Hepatocyte (in vitro differentiated cells): ENCODE measurements at regions not wholly inside any gene's neighbourhood (a gene's known extent, or its start where the extent isn't known, plus 50 kb on each side); places are given as distances from the start of the nearest gene placed in this dataset.

ENCODE experiments used
- DNase-seq: peaks from one replicate; pipeline ENCODE4 v3.0.0-alpha.2; 2016; ENCODE audit warnings: low spot score
- H2AFZ ChIP-seq: fragments of 200-600 bp; sonication (generic); 2 replicates; pipeline ENCODE4 v1.6.0; 2016; ENCODE audit warnings: antibody characterized with exemption, mild to moderate bottlenecking
- H3K27ac ChIP-seq: fragments of 200-600 bp; sonication (generic); 2 replicates; pipeline ENCODE4 v1.5.1; 2016; ENCODE audit warnings: mild to moderate bottlenecking
- H3K27me3 ChIP-seq: fragments of 200-600 bp; sonication (generic); 2 replicates; pipeline ENCODE4 v1.6.1; 2016
- H3K36me3 ChIP-seq: fragments of 200-600 bp; sonication (generic); replicated peaks from 2 replicates; pipeline ENCODE4 v1.5.1; 2016; ENCODE audit warnings: low read depth; ENCODE audit not compliant: insufficient read depth
- H3K4me1 ChIP-seq: fragments of 200-600 bp; sonication (generic); 2 replicates; pipeline ENCODE4 v1.5.1; 2016; ENCODE audit warnings: mild to moderate bottlenecking, moderate library complexity; ENCODE audit not compliant: insufficient read depth
- H3K4me2 ChIP-seq: fragments of 200-600 bp; sonication (generic); 2 replicates; pipeline ENCODE4 v1.6.0; 2016
- H3K4me3 ChIP-seq: fragments of 200-600 bp; sonication (generic); 2 replicates; pipeline ENCODE4 v1.5.1; 2016; ENCODE audit warnings: mild to moderate bottlenecking
- H3K79me2 ChIP-seq: fragments of 200-600 bp; sonication (generic); 2 replicates; pipeline ENCODE4 v1.6.0; 2017; ENCODE audit warnings: mild to moderate bottlenecking
- H3K9me2 ChIP-seq: fragments of 200-600 bp; sonication (generic); replicated peaks from 2 replicates; pipeline ENCODE4 v1.6.0; 2017; ENCODE audit warnings: mild to moderate bottlenecking; ENCODE audit not compliant: insufficient read depth
- H3K9me3 ChIP-seq: fragments of 200-600 bp; sonication (generic); 2 replicates; pipeline ENCODE4 v1.5.1; 2016; ENCODE audit warnings: low read depth, mild to moderate bottlenecking
- H4K20me1 ChIP-seq: fragments of 200-600 bp; sonication (generic); 2 replicates; pipeline ENCODE4 v1.6.0; 2016; ENCODE audit warnings: mild to moderate bottlenecking; ENCODE audit not compliant: insufficient read depth, poor library complexity, severe bottlenecking
- EZH2 ChIP-seq: fragments of 200-600 bp; sonication (generic); IDR thresholded peaks from 2 replicates; pipeline ENCODE4 v1.6.1; 2016; ENCODE audit warnings: antibody characterized with exemption, mild to moderate bottlenecking, borderline replicate concordance
- EZH2phosphoT487 ChIP-seq: fragments of 200-600 bp; sonication (generic); IDR thresholded peaks from one replicate; pipeline ENCODE4 v1.6.1; 2018; ENCODE audit warnings: antibody characterized with exemption, mild to moderate bottlenecking, low read depth, moderate library complexity; ENCODE audit not compliant: unreplicated experiment, severe bottlenecking
- WGBS: methylation state at CpG from one replicate; pipeline ENCODE4 v1.1.6; 2016; ENCODE audit warnings: low lambda C conversion rate; ENCODE audit errors: missing lambda C conversion rate; 5-methylcytosine and 5-hydroxymethylcytosine counted together
- TF ChIP-seq, protein P1 (sequence below): fragments of 200-600 bp; sonication (generic); IDR thresholded peaks from 2 replicates; pipeline ENCODE4 v1.5.1; 2016; ENCODE audit warnings: antibody characterized with exemption, mild to moderate bottlenecking; ENCODE audit not compliant: poor library complexity

DNA sequence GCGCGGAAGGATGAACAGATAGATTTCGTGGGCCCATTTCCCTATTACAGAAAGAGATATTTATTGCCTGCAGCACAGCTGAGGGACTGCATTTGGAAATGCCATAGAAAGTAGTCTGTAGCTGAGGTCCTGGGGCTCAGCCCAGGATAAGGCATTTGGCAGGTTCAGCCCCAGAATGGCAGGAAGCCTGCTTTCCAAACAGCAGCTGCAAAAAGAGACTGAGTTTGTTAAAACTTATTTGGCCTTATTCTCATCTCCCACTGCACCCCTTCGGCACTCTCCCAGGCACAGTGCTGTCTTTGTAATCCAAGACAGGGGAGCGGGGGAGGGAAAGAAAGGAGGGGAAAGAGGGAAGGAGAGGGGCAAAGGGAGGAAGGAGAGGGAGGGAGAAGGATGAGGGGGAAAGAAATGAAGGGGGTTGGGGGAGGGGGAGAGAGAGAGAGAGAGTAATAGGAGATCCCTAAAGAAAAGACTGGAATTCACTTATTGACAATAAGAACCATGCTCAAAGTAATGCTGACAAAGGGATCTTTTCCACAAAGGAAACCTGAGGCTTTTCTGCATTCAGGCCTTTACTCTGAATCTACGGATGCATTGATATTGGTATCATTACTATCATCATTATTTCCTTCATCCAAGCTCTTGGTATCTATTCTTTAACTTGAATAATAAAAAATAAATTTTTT lies 94.0 kb upstream of the LRRN1 start:
- no peaks in the 10 kb centered on the region for H3K9me3 ChIP-seq
- H3K4me1 ChIP-seq, result peaks cover 15% of the 10 kb centered on the region
- WGBS, result 47% methylated on average over 6 of the region's 6 CpGs
- TF ChIP-seq, protein P1, sequence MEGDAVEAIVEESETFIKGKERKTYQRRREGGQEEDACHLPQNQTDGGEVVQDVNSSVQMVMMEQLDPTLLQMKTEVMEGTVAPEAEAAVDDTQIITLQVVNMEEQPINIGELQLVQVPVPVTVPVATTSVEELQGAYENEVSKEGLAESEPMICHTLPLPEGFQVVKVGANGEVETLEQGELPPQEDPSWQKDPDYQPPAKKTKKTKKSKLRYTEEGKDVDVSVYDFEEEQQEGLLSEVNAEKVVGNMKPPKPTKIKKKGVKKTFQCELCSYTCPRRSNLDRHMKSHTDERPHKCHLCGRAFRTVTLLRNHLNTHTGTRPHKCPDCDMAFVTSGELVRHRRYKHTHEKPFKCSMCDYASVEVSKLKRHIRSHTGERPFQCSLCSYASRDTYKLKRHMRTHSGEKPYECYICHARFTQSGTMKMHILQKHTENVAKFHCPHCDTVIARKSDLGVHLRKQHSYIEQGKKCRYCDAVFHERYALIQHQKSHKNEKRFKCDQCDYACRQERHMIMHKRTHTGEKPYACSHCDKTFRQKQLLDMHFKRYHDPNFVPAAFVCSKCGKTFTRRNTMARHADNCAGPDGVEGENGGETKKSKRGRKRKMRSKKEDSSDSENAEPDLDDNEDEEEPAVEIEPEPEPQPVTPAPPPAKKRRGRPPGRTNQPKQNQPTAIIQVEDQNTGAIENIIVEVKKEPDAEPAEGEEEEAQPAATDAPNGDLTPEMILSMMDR, result no peak
- no peak for TF ChIP-seq EZH2phosphoT487
- no peak for TF ChIP-seq EZH2
- no peak overlapping the region for H2AFZ ChIP-seq
- no peaks in the 10 kb centered on the region for H3K9me2 ChIP-seq
- H3K4me3 ChIP-seq, result no peak overlapping the region
- H4K20me1 ChIP-seq, result no peaks in the 10 kb centered on the region
- H3K36me3 ChIP-seq, result no peaks in the 10 kb centered on the region
- no peak overlapping the region for H3K4me2 ChIP-seq
- H3K27me3 ChIP-seq, result no peaks in the 10 kb centered on the region
- no peak for DNase-seq
- H3K27ac ChIP-seq, result no peak overlapping the region
- H3K79me2 ChIP-seq, result no peaks in the 10 kb centered on the region

DNA sequence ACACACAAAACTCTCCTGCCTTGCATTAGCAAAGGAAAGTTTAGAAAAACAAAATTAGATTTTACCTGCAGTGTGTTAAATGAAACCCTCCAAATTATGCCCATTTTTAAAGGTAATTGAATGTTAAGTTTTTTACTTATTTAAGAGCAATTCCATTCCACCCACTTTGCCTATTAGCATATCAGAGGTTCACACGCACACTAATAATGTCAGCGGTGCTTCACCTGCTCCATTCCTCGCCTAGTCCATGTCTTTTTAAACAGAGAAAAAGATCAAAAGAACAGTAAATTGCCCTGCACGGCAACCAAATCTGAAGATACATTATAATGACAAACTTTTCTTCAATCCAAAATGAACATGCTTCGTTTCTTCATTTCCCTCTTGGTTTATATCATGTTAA lies 97.3 kb upstream of the LRRN1 start:
- Histone ChIP-seq H3K36me3 (no peaks in the 10 kb centered on the region), H3K4me2 (no peak overlapping the region), H3K4me1 (no peaks in the 10 kb centered on the region), H3K27me3 (no peaks in the 10 kb centered on the region), H3K27ac (no peak overlapping the region), H4K20me1 (no peaks in the 10 kb centered on the region), H2AFZ (no peak overlapping the region), H3K9me2 (no peaks in the 10 kb centered on the region), H3K9me3 (no peaks in the 10 kb centered on the region), H3K4me3 (no peak overlapping the region), H3K79me2 (no peaks in the 10 kb centered on the region)
- no peak for DNase-seq
- 88% methylated on average over 5 of the region's 5 CpGs for WGBS
- TF ChIP-seq EZH2phosphoT487 (no peak), EZH2 (no peak)

DNA sequence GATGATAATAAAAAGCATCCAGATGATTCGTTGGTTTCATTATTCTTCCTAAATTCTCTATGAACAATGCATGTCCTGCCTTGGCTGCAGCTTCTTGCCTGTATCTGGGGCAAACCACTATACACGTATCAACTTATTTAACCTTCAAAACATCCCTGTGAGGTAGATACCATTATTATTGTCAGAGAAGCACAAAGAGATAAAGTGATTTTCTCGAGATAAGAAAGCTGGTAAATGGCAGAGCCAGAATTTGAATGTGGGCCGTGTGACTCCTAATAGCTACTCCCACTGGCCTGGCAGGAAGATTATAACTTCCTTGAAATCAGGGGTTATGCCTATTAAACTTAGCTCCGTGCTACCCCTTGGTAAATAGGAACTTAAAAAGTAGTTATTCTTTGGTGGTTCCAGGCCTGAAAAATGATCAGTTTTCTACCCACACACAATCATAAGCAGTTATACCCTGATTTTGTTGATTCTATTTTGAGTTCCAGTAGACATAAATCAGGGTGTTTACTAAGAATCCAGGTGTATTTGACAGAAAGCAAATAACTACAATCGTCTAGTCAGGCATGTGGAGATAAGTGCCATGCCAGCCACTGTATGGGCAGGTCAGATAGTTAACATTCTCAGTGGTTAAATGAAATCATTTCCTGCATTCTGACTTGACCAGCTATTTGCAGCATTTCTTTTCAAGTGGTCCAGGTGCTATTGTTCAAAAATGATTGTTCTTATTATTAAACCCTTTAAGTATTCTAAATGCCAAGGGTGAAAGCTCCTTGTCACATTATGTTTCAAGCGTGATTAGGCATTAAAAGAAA lies 99.2 kb upstream of the LRRN1 start:
- Histone ChIP-seq H4K20me1 (no peaks in the 10 kb centered on the region), H3K27me3 (no peaks in the 10 kb centered on the region), H3K4me1 (no peaks in the 10 kb centered on the region), H3K4me2 (no peak overlapping the region), H2AFZ (no peak overlapping the region), H3K27ac (no peak overlapping the region), H3K36me3 (no peaks in the 10 kb centered on the region), H3K79me2 (no peaks in the 10 kb centered on the region), H3K9me2 (no peaks in the 10 kb centered on the region), H3K4me3 (no peak overlapping the region), H3K9me3 (no peaks in the 10 kb centered on the region)
- 58% methylated on average over 7 of the region's 7 CpGs for WGBS
- TF ChIP-seq EZH2, result no peak
- TF ChIP-seq EZH2phosphoT487, result no peak
- TF ChIP-seq, protein P1, result no peak
- DNase-seq, result no peak

DNA sequence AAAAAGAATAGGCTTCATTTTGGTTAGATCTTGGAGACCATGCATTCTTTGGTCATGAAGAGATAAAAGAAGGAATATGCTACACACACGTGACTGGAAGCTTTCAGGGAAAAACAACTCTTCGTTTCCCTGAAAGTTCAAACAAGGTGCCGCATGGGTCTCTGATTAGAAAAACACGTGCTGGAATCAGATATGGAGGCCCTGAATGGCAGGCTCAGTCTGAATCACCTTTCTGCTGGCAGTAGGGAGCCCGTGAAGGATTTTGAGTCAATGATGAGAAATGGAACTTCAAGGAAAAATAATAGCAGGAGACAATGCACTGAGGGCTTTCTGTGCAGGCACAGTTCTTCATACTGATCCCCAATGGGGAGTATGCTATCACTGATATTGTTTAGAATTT lies 99.8 kb upstream of the LRRN1 start:
- H2AFZ ChIP-seq, result no peak overlapping the region
- no peaks in the 10 kb centered on the region for H3K27me3 ChIP-seq
- WGBS, result 70% methylated on average over 5 of the region's 5 CpGs
- no peak overlapping the region for H3K4me2 ChIP-seq
- H3K79me2 ChIP-seq, result no peaks in the 10 kb centered on the region
- no peak for DNase-seq
- H3K36me3 ChIP-seq, result no peaks in the 10 kb centered on the region
- H4K20me1 ChIP-seq, result no peaks in the 10 kb centered on the region
- TF ChIP-seq EZH2 (no peak), EZH2phosphoT487 (no peak)
- TF ChIP-seq, protein P1, result no peak
- H3K9me3 ChIP-seq, result no peaks in the 10 kb centered on the region
- no peak overlapping the region for H3K27ac ChIP-seq
- no peaks in the 10 kb centered on the region for H3K9me2 ChIP-seq
- no peak overlapping the region for H3K4me3 ChIP-seq
- H3K4me1 ChIP-seq, result no peaks in the 10 kb centered on the region
